ENCODE measurements at regions not wholly inside any gene's neighbourhood (a gene's known extent, or its start where the extent isn't known, plus 50 kb on each side); places are given as distances from the start of the nearest gene placed in this dataset.

DNA sequence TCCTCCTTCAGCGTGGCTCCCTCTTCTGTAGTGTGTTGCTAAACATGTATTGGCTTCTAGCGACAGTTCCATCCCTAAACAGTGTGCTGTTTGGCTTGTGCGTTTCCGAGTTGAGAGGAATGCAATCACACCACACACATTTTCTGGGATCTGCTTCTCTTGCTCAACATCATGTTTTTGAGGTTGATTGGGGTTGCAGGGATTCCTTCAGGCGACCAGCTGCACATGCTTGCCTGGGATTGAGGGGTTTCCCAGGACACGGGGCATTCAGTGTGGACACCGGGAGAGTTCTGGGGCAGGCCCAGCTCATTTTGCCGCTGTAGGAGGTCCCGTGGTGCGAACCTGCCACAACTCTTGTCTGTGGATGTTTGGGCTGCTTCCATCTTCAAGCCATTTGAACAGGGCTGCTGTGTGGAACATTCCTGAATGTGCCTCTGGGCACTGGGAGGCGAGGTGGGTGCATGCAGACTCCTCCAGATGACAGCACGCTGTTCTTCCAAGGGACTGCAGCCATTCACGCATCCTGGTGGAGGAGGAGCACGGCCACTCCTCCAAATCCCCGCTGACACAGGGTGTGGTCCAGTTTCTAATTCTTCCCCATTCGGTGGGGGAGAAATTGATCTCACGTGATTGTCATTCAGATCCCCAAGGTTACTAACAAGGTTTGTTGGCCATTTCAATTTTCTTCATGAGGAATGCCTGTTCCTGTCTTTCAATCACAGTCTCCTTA lies 82.8 kb downstream of the PLXNA1 start:
- H3K4me3 ChIP-seq (ENCODE audit: low read depth, low read length), result no peak overlapping the region
- no peak for DNase-seq (ENCODE audit: low read depth, low spot score)
- CTCF ChIA-PET, result no interaction called here
- POLR2A ChIA-PET, result no interaction called here
- TF ChIP-seq, protein P1, sequence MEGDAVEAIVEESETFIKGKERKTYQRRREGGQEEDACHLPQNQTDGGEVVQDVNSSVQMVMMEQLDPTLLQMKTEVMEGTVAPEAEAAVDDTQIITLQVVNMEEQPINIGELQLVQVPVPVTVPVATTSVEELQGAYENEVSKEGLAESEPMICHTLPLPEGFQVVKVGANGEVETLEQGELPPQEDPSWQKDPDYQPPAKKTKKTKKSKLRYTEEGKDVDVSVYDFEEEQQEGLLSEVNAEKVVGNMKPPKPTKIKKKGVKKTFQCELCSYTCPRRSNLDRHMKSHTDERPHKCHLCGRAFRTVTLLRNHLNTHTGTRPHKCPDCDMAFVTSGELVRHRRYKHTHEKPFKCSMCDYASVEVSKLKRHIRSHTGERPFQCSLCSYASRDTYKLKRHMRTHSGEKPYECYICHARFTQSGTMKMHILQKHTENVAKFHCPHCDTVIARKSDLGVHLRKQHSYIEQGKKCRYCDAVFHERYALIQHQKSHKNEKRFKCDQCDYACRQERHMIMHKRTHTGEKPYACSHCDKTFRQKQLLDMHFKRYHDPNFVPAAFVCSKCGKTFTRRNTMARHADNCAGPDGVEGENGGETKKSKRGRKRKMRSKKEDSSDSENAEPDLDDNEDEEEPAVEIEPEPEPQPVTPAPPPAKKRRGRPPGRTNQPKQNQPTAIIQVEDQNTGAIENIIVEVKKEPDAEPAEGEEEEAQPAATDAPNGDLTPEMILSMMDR (IDR thresholded peaks at IDR 0.05; ENCODE audit: insufficient read depth, low read length, missing control alignments), result no peak

DNA sequence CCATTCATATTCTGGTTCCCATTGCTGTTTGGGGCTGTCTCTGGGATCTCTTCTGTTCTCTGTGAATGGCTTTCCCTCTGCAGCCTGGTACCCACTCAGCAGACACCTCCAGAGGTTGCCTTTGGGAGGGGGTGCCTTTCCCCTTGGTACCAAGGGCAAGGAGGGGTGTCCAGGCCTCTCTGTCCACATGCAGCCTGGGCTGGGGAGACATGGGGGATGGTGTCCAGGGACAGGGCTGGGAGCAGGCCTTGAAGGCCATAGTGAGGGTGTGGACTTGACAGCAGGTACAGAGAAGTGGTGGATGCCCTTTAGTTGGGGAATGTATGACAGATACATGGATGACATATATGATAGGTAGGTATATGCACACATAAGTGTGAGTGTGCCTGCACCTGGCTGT lies 83.7 kb downstream of the PLXNA1 start:
- no peak for DNase-seq (ENCODE audit: low read depth, low spot score)
- ChIA-PET CTCF (no interaction called here), POLR2A (no interaction called here)
- H3K4me3 ChIP-seq (ENCODE audit: low read depth, low read length), result no peak overlapping the region
- TF ChIP-seq, protein P1 (IDR thresholded peaks at IDR 0.05; ENCODE audit: insufficient read depth, low read length, missing control alignments), result no peak

DNA sequence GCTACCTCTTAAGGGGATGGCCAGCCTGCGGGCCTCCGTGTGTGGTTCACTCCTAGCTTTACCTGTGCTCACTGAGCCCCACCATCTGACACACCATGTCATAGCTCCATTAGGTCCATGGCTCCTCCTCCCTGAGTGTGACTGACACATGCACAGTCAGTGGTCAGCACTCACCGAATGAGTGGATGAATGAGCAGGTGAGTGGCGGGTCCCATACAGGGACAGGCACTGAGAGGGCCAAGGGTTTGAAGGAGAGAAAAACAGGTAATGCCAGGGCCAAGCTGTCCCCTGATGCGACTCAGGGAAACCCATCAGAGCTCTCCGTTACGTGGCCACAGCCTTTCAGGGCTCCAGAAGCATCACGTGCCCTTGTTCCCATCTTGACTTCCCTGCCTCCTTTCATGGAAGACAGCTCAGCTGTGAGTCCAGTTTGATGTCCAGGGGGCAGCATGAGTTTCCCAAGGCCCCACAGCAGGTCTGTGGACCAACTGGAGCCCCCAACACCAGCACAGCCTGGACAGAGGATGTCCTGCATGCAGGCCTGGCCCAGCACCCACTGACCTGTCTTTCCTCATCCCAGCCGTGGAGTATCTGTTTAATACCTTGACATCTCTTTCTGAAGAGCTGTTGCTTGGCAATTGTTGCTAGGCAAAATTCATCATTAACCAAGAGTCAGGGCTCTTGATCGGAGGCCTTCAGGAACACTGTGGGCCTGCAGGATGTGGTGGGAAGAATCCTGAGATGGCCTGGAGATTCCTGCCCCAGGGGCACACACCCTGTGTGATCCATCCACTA lies 84.4 kb downstream of the PLXNA1 start:
- POLR2A ChIA-PET, result no interaction called here
- H3K4me3 ChIP-seq (ENCODE audit: low read depth, low read length), result no peak overlapping the region
- DNase-seq (ENCODE audit: low read depth, low spot score), result no peak
- CTCF ChIA-PET, result no interaction called here
- TF ChIP-seq, protein P1 (IDR thresholded peaks at IDR 0.05; ENCODE audit: insufficient read depth, low read length, missing control alignments), result no peak

DNA sequence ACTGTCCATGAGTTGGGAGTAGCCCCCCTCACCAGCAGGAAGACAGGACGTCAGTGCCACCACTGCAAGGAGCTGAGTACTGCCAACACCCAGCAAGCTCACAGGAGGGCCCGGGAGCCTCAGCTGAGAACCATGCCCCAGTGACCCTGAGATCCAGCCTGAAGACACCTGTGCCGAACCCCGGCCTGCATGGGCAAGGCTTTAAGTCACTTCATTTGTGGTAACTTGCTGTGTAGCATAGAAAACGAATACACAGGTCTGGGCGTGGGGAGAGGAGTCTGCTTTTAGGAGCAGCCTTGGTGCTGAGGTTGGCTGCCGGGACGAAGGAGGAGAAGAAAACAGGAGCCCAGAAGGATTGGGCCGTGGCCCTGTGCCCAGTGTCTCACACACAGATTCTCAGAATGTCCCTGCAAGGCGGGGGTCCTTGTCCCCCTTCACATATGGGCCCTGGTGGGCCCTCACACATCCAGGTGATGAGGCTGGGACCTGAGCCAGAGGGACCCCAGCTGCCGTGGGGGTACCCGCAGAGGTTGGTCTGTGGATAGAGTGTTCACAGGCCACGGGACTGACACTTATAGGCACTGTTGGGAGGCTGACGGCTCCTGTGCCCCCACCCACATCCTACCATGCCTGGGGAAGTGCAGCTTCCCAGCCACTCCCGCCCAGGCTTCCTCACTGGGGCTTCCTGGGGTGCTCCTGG lies 85.3 kb downstream of the PLXNA1 start:
- CTCF ChIA-PET, result no interaction called here
- no peak overlapping the region for H3K4me3 ChIP-seq (ENCODE audit: low read depth, low read length)
- no peak for DNase-seq (ENCODE audit: low read depth, low spot score)
- POLR2A ChIA-PET, result no interaction called here
- TF ChIP-seq, protein P1 (IDR thresholded peaks at IDR 0.05; ENCODE audit: insufficient read depth, low read length, missing control alignments), result no peak

DNA sequence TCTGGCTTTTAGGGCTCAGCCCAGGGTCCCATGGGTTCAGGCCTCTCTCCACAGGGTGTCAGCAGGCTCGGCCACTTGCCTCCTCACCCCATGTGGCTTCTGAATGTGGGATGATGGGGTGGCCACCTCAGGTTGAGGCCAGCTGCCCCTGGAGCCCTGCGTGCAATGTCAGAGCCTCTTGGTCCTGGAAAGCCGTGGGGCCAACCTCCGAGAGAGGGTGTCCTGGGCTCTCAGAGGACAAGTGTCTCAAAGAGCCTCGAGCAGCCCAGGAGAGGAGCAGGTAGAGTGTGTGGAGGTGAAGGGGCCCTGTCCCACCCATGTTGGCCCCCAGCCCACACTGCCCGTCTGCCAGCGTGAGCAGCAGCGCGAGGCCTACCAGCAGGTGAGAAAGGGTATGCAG lies 86.0 kb downstream of the PLXNA1 start:
- TF ChIP-seq, protein P1 (IDR thresholded peaks at IDR 0.05; ENCODE audit: insufficient read depth, low read length, missing control alignments), result no peak
- no peak overlapping the region for H3K4me3 ChIP-seq (ENCODE audit: low read depth, low read length)
- ChIA-PET POLR2A (no interaction called here), CTCF (no interaction called here)
- no peak for DNase-seq (ENCODE audit: low read depth, low spot score)

DNA sequence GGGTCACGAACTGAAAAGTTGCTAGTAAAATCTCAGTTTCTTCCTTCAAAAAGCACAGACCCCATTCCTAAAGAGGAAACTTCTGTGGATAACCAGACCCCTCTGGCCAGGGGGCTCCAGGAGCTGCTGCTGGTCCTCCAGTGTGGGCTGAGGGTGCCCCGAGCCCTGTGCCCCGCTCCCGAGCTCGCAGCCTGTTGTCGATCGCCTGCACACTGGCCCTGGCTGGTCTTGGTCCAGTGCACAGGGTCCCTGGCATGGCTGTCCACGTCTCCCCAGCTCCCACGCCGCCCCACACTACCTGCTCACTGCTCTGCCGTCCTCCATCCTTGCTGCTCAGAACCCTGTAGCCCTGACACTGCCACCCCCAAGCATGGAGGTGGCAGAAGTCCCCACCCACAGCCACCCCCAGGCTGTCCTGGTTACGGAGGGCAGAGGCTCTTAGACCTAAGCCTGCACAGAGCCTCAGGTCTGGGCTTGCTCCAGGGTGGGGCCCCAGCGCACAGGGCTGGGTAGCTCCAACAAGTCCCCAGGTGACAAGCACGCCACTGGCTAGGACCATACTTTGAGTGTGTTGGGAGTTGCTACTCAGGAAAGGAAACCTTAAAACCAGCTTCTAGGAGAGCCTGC lies 87.0 kb downstream of the PLXNA1 start:
- TF ChIP-seq, protein P1 (IDR thresholded peaks at IDR 0.05; ENCODE audit: insufficient read depth, low read length, missing control alignments), result no peak
- ChIA-PET CTCF (no interaction called here), POLR2A (no interaction called here)
- H3K4me3 ChIP-seq (ENCODE audit: low read depth, low read length), result no peak overlapping the region
- no peak for DNase-seq (ENCODE audit: low read depth, low spot score)

Data from AG04449 (cell line).